LNCaP clone FGC (cell line): ENCODE measurements at regions not wholly inside any gene's neighbourhood (a gene's known extent, or its start where the extent isn't known, plus 50 kb on each side); places are given as distances from the start of the nearest gene placed in this dataset.
"Not testable (repeated sequence)": the region's sequence is repeated elsewhere in the genome, so short reads cannot be mapped to it uniquely, and the experiment has no call there.

ENCODE experiments used
- DNase-seq: peaks from one replicate; pipeline ENCODE4 v3.0.0-alpha.2; 2011; ENCODE audit warnings: low read depth
- H3K4me3 ChIP-seq: 2 replicates; pipeline ENCODE4 v1.5.1; 2011; ENCODE audit warnings: mild to moderate bottlenecking, low read depth, low read length, control low read depth
- TF ChIP-seq, protein P1 (sequence below): IDR thresholded peaks from 2 replicates; pipeline ENCODE4 v1.5.1; 2012; ENCODE audit warnings: mild to moderate bottlenecking; ENCODE audit not compliant: control insufficient read depth, insufficient read depth; ENCODE audit errors: extremely low read depth

DNA sequence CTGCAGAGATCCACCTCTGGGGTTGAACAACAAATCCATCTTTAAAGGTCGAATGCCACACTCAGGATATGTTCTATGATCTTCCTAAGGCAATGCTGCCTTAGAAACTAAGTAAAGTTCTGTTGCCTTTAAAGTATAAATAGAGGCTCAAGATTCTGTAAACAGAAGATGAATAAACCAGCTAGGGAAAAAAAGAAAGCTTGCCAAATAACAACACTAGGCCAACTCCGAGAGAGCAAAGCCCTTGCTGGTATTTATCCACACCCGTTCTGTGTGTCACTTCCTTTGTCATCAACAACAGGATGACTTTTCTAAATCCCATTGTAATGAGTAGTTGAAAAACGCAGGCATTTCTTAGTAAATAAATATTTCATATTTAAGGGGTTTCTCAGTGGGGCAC is 330.0 kb upstream of the GLI3 start:
- DNase-seq: no peak
- no peak overlapping the region for H3K4me3 ChIP-seq
- TF ChIP-seq, protein P1, sequence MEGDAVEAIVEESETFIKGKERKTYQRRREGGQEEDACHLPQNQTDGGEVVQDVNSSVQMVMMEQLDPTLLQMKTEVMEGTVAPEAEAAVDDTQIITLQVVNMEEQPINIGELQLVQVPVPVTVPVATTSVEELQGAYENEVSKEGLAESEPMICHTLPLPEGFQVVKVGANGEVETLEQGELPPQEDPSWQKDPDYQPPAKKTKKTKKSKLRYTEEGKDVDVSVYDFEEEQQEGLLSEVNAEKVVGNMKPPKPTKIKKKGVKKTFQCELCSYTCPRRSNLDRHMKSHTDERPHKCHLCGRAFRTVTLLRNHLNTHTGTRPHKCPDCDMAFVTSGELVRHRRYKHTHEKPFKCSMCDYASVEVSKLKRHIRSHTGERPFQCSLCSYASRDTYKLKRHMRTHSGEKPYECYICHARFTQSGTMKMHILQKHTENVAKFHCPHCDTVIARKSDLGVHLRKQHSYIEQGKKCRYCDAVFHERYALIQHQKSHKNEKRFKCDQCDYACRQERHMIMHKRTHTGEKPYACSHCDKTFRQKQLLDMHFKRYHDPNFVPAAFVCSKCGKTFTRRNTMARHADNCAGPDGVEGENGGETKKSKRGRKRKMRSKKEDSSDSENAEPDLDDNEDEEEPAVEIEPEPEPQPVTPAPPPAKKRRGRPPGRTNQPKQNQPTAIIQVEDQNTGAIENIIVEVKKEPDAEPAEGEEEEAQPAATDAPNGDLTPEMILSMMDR: no peak

DNA sequence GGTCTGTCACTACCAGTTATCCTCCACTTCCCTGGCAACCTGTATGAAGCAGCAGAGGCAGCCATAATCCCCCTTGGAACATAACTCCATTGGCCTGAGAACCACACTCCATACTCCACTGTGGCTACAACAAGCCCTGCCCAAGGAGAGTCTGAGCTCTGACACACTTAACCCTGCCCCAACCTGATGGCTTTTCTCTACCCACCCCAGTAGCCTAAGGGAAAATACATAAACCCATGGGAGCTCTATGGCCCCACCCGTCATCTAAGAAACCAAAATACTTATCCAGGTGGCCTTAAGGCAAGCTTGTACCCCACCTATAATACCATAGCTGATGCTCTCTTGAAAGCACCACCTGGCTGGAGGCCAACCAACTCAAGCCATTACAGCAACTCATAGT is 324.8 kb upstream of the GLI3 start:
- H3K4me3 ChIP-seq: no peak overlapping the region
- DNase-seq: no peak
- TF ChIP-seq, protein P1: no peak

DNA sequence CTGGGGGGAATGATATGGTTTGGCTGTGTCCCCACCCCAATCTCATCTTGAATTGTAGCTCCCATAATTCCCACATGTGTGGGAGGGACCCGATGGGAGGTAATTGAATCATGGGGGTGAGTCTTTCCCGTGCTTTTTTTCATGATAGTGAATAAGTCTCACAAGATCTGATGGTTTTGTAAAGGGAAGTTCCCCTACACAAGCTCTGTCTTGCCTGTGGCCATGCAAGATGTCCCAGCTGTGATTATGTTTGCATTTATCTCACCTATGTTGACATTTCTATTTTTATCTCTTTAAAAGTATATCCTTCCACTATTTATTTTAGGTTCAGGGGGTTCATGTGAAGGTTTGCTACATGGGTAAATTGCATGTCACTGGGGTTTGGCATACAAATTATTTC is 323.9 kb upstream of the GLI3 start:
- TF ChIP-seq, protein P1: no peak
- H3K4me3 ChIP-seq: no peak overlapping the region
- DNase-seq: no peak

DNA sequence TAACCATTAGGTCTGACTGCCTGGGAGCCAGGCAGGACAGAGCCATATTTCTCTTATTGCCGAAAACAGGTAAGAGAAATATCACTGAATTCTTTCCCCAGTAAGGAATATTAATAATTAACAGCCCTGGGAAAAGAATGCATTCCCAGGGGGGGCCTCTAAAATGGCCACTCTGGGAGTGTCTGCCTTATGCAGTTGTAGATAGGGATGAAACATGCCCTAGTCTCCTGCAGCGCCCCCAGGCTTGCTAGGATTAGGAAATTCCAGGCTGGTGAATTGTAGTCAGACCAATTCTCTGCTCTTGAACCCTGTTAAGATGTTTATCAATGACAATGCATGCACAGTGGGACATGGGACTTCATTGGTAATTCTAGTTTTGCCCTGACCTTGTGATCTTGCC is 317.9 kb upstream of the GLI3 start:
- not testable (repeated sequence) for H3K4me3 ChIP-seq

DNA sequence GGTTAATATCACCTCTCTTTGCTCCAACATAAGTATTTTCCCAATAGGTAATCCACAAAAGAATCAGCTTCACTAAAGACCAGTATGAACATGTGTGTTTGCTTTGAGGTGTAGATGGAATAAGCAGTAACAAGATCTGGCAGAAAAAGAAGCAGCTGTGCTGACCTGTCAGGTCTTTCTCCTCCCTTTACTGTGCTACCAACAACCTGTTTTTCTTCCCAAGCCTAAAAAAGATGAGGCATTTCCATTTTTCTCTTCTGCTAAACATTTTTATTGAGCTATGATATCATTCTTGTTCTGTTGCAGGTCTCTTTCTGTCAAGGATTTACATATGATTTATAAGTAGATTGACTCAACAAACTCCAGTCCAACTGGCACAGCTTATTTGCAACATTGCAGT is 315.2 kb upstream of the GLI3 start:
- H3K4me3 ChIP-seq: no peak overlapping the region
- TF ChIP-seq, protein P1: no peak
- DNase-seq: no peak

More for the DNA sequence above, 317.9 kb upstream of the GLI3 start:
- not testable (repeated sequence) for DNase-seq

DNA sequence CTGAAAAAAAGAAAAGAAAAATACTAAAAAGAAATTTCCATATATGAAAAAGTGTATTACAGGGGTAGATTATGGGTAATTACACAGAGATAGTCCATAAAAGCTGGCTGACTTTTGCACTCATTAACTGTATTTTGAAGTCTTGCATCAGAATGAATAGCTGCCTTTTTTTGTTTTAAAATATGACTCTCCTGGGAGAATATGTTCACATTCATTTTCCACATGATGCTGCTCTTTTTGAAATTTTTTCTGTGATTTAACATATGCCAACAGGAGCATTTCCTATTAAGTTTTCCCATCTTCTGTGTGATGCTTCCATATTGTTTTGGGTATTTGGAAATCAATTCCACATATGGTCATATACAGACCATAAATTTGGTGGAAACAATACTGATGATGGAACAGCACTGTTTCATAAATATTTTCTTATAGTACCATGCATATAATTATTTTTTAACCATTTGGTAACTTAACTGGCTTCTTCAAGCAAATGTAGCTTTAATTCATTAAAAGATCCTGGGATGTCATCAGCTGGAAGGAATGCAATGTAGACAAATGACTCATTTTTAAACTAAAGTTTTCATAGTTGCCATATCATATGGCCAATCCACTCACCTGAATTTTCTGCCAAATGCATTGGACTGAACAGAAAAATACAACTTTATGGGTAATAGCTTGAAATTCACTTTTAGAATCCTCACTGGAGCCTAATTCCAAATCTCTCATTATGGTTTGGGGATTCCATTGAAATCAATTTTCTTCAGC is 313.9 kb upstream of the GLI3 start:
- no peak for DNase-seq
- no peak overlapping the region for H3K4me3 ChIP-seq
- TF ChIP-seq, protein P1: no peak

DNA sequence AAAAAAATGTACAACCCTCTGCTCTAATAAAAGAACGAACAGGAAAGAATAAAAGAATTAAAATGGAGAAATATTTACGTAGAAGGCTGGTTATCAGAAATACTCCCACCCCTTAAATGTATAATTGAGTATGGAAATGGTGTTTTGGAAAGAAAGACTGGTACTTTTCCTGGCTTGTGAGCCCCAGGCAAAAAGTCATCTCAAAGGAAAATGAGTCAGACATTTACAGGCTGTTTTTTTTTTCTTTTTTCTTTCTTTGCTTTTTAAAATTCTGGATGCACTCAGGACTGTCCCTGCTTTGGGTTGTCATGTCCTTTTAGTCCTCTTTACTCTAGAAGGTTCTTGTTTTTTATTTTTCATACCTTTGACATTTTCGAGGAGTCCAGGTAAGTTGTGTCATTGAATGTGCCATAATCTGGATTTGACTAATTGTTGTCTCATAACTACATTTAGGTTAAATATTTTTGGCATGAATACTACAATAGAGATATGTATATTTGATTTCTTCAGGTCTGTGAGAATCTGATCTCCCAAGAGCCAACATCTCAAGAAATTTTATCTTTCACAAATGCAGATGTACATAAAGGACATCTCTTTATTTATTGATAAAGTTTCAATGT is 313.0 kb upstream of the GLI3 start:
- DNase-seq: no peak
- TF ChIP-seq, protein P1: no peak
- H3K4me3 ChIP-seq: no peak overlapping the region
